ENCODE measurements at regions not wholly inside any gene's neighbourhood (a gene's known extent, or its start where the extent isn't known, plus 50 kb on each side); places are given as distances from the start of the nearest gene placed in this dataset.

- peaks cover 0 to 4% (median 0%) of the 10 kb centered on the region in 3 donors for H3K36me3 Mint-ChIP-seq
- POLR2A ChIA-PET: no interaction called here
These were observed 152.9 kb upstream of the RGMA start for GRCh38 chr15:93241696-93242585.

GRCh38 chr15:93239993-93240392, 151.0 kb upstream of the RGMA start:
- no peak for ATAC-seq
- POLR2A ChIA-PET: no interaction called here
- H3K9me3 Mint-ChIP-seq: peaks cover 0 to 2% (median 0%) of the 10 kb centered on the region in 9 donors
- DNase-seq: no peak
- peaks cover 0 to 11% (median 4%) of the 10 kb centered on the region in 4 donors for H3K4me1 Mint-ChIP-seq
- peaks cover 0 to 4% (median 0%) of the 10 kb centered on the region in 3 donors for H3K36me3 Mint-ChIP-seq
- no peak overlapping the region for H3K27ac Mint-ChIP-seq
- H3K4me3 Mint-ChIP-seq: no peak overlapping the region
- H3K27me3 Mint-ChIP-seq: peaks cover 0 to 16% (median 5%) of the 10 kb centered on the region in 5 donors

More at GRCh38 chr15:93241696-93242585, 152.9 kb upstream of the RGMA start:
- Mint-ChIP-seq H3K27me3 (peaks cover 0 to 13% (median 5%) of the 10 kb centered on the region in 5 donors), H3K4me1 (peaks cover 0 to 3% (median 0%) of the 10 kb centered on the region in 4 donors), H3K27ac (no peak overlapping the region), H3K9me3 (peaks cover 0 to 2% (median 0%) of the 10 kb centered on the region in 9 donors), H3K4me3 (no peak overlapping the region)
- DNase-seq (no peak), ATAC-seq (no peak)

GRCh38 chr15:93239591-93239990, 150.6 kb upstream of the RGMA start:
- H3K36me3 Mint-ChIP-seq: peaks cover 0 to 4% (median 0%) of the 10 kb centered on the region in 3 donors
- H3K27ac Mint-ChIP-seq: no peak overlapping the region
- no peak for ATAC-seq
- H3K27me3 Mint-ChIP-seq: peaks cover 0 to 17% (median 3%) of the 10 kb centered on the region in 5 donors
- peaks cover 0 to 2% (median 0%) of the 10 kb centered on the region in 9 donors for H3K9me3 Mint-ChIP-seq
- peaks cover 0 to 11% (median 4%) of the 10 kb centered on the region in 4 donors for H3K4me1 Mint-ChIP-seq
- DNase-seq: no peak
- POLR2A ChIA-PET: no interaction called here
- H3K4me3 Mint-ChIP-seq: no peak overlapping the region

- Mint-ChIP-seq H3K27me3 (peaks cover 3 to 23% (median 5%) of the 10 kb centered on the region in 5 donors), H3K4me3 (no peak overlapping the region), H3K27ac (no peak overlapping the region), H3K9me3 (peaks cover 0 to 2% (median 0%) of the 10 kb centered on the region in 9 donors), H3K36me3 (peaks cover 0 to 4% (median 0%) of the 10 kb centered on the region in 3 donors), H3K4me1 (peaks cover 0 to 11% (median 4%) of the 10 kb centered on the region in 4 donors)
- DNase-seq (no peak), ATAC-seq (no peak)
- POLR2A ChIA-PET: no interaction called here
These were observed 149.6 kb upstream of the RGMA start for GRCh38 chr15:93238641-93239040.

DNA sequence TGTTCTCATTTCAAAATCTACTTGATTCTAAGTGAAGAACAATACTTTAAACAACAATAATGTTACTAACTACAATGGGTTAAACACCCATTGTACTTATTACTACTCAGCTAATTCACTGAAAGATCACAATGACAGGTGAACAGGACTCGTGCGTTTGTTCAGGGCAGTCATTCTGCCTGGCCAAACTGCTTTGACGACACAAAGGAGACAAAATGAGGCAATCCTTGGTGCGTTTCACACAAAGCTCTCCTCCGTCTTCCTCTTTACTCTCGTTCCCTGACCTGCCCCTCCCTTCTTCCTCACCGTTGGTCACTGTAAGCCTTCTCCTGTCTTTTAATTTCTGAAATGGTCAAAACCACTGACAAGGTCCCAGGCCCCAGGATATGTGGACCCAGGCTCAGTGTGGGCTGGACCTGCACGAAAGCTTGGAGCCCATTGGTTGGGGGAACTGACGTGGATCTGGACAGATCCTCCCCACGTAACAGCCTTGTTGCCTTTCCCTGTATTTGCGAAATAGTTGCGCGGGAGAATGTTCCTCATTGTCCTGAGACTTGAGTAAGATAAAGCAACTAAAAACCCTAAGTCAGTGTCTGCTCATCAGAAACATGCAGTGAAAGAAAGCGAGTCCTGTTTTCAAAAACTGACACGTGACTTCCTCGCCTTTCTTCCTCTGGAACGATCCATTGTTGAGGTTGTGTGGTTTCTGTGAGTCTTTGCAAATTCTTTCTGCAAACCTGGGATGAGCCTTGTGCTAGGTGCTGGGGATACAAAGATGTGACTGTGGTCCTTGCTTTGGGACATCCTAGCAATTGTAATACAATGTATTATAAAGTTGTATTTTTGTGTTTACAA, 147.1 kb upstream of the RGMA start:
- H3K4me1 Mint-ChIP-seq: peaks cover 0 to 11% (median 4%) of the 10 kb centered on the region in 4 donors
- peaks cover 0 to 2% (median 0%) of the 10 kb centered on the region in 9 donors for H3K9me3 Mint-ChIP-seq
- H3K27me3 Mint-ChIP-seq: peaks cover 6 to 26% (median 14%) of the 10 kb centered on the region in 5 donors
- H3K36me3 Mint-ChIP-seq: peaks cover 0 to 4% (median 0%) of the 10 kb centered on the region in 3 donors
- POLR2A ChIA-PET: no interaction called here
- H3K4me3 Mint-ChIP-seq: peak overlapping the region; percentile 9 to 72 (median 60)
- H3K27ac Mint-ChIP-seq: peak overlapping the region in 1 of 10 donors; percentile 47
- DNase-seq (no peak), ATAC-seq (no peak)

DNA sequence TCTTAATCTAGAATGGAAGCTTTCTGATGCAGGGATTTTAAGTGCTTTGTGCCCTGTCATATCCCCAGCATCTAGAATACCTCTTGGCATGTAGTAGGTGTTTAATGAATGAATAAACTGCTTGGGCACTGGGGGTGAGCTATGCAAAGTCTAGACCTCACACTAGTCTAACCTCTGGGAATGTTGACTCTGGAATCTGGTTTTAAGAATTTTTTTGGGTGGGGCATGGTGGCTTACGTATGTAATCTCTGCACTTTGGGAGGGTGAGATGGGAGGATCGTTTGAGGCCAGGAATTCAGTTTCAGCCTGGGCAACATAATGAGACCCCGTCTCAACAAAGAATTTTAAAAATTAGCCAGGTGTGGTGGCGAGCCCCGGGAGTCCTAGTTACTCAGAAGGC, 146.3 kb upstream of the RGMA start:
- ATAC-seq: no peak
- no peak for DNase-seq
- Mint-ChIP-seq H3K9me3 (peaks cover 0 to 2% (median 0%) of the 10 kb centered on the region in 9 donors), H3K27ac (no peak overlapping the region), H3K4me1 (peaks cover 0 to 11% (median 4%) of the 10 kb centered on the region in 4 donors), H3K36me3 (peaks cover 0 to 4% (median 0%) of the 10 kb centered on the region in 3 donors), H3K27me3 (peaks cover 6 to 35% (median 20%) of the 10 kb centered on the region in 5 donors), H3K4me3 (no peak overlapping the region)
- POLR2A ChIA-PET: no interaction called here

DNA sequence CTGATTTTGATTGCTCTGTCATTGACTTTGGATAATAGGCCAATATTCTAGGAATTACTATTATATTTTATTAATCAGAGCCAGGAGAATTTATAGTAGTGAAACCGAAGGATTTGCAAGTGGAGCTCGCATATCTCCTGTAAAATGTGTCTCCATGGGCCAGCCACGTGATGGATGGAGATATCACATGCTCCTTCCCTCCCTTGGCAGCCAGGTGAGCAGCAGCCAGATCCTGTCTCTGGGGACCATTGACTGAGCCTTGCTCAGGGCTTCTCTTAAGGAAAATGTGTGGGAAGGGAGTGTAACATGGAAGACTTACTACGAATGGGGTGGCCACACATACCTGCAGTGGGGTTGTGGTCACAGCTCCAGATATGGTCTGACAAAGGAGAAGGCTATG, 144.7 kb upstream of the RGMA start:
- Mint-ChIP-seq H3K4me1 (peaks cover 0 to 11% (median 4%) of the 10 kb centered on the region in 4 donors), H3K27ac (no peak overlapping the region), H3K27me3 (peaks cover 4 to 35% (median 25%) of the 10 kb centered on the region in 5 donors), H3K9me3 (peaks cover 0 to 2% (median 0%) of the 10 kb centered on the region in 9 donors), H3K36me3 (peaks cover 0 to 4% (median 0%) of the 10 kb centered on the region in 3 donors), H3K4me3 (no peak overlapping the region)
- POLR2A ChIA-PET: no interaction called here
- ATAC-seq (no peak), DNase-seq (no peak)

- ATAC-seq: no peak
- H3K9me3 Mint-ChIP-seq: peaks cover 0 to 2% (median 0%) of the 10 kb centered on the region in 9 donors
- POLR2A ChIA-PET: no interaction called here
These were observed 143.8 kb upstream of the RGMA start for GRCh38 chr15:93232845-93233244.

DNA sequence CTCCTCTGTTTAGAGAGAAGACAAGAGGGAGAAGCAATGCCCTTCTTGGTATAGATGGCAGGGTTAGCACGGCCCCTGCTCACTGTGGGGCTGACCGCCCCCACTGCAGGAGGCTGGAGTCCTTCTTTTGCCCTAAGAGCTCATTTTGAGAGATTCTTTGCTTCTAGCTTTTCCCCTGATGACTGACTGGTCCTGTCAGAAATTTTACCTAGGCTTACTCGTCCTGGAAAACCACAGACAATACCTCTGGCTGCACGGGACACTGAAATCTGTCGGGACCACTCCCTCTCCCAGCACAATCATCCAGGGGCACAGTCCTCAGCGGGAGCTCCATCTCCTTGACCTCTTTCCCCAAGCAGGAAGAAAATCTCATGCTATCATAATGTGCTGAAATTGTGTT, 143.0 kb upstream of the RGMA start:
- no peak for DNase-seq
- Mint-ChIP-seq H3K4me3 (no peak overlapping the region), H3K27ac (peak overlapping the region in 1 of 10 donors; percentile 47), H3K9me3 (peaks cover 0 to 2% (median 0%) of the 10 kb centered on the region in 9 donors), H3K4me1 (peaks cover 0 to 11% (median 4%) of the 10 kb centered on the region in 4 donors), H3K27me3 (peaks cover 4 to 35% (median 26%) of the 10 kb centered on the region in 5 donors), H3K36me3 (no peaks in the 10 kb centered on the region)
- POLR2A ChIA-PET: no interaction called here
- ATAC-seq: no peak

More at GRCh38 chr15:93232845-93233244, 143.8 kb upstream of the RGMA start:
- Mint-ChIP-seq H3K27ac (no peak overlapping the region), H3K27me3 (peaks cover 4 to 35% (median 26%) of the 10 kb centered on the region in 5 donors), H3K4me1 (peaks cover 0 to 11% (median 4%) of the 10 kb centered on the region in 4 donors), H3K36me3 (no peaks in the 10 kb centered on the region), H3K4me3 (no peak overlapping the region)
- no peak for DNase-seq

DNA sequence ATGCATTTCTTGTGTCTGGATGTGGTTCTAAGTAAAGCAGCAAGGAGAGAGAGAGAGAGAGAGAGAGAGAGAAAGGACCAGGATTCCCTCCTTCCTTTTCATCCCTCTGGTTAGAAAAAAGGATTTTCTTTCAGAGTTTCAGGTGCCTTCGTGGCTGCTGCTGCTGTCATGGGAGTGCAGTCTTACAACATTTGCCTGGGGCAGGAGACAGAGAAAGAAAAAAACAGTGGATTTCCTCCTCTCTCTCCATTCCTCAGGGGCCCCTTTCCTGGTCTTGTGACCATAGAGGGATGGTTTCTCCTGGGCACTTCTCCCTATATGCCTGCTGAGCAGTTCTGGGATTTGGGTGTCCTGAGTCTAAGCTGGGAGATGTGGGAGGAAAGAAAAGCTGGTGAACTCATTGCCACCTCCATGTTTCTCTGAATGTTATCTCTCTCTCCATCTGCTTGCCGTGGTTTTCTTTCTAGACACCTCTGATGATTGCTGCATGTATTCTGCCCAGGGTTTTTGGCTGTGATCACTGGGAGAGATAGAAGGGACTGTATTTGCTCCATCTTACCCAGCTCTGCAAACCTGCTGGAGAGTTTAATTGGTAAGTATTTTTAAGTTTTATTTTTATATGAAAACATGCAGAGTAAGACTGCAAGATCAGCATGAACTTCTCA, 142.4 kb upstream of the RGMA start:
- Mint-ChIP-seq H3K36me3 (no peaks in the 10 kb centered on the region), H3K27me3 (peaks cover 5 to 35% (median 26%) of the 10 kb centered on the region in 5 donors), H3K4me3 (no peak overlapping the region), H3K9me3 (peaks cover 0 to 2% (median 0%) of the 10 kb centered on the region in 9 donors), H3K27ac (no peak overlapping the region), H3K4me1 (peaks cover 0 to 8% (median 4%) of the 10 kb centered on the region in 4 donors)
- ATAC-seq (no peak), DNase-seq (no peak)
- POLR2A ChIA-PET: no interaction called here

- Mint-ChIP-seq H3K27me3 (peaks cover 5 to 29% (median 25%) of the 10 kb centered on the region in 5 donors), H3K9me3 (peaks cover 0 to 2% (median 0%) of the 10 kb centered on the region in 9 donors), H3K4me1 (no peaks in the 10 kb centered on the region), H3K36me3 (no peaks in the 10 kb centered on the region), H3K27ac (no peak overlapping the region), H3K4me3 (no peak overlapping the region)
- DNase-seq (no peak), ATAC-seq (no peak)
- POLR2A ChIA-PET: no interaction called here
These were observed 139.5 kb upstream of the RGMA start for GRCh38 chr15:93228546-93228945.

- Mint-ChIP-seq H3K27ac (no peak overlapping the region), H3K4me1 (no peaks in the 10 kb centered on the region), H3K36me3 (no peaks in the 10 kb centered on the region), H3K9me3 (peaks cover 0 to 4% (median 0%) of the 10 kb centered on the region in 9 donors), H3K27me3 (peaks cover 4 to 12% (median 10%) of the 10 kb centered on the region in 5 donors), H3K4me3 (no peak overlapping the region)
- ATAC-seq (no peak), DNase-seq (no peak)
- POLR2A ChIA-PET: no interaction called here
These were observed 134.8 kb upstream of the RGMA start for GRCh38 chr15:93223803-93224202.

Data from naive thymus-derived CD8-positive, alpha-beta T cell (primary cell).